Suppressor macrophage (primary cell): ENCODE measurements at regions not wholly inside any gene's neighbourhood (a gene's known extent, or its start where the extent isn't known, plus 50 kb on each side); places are given as distances from the start of the nearest gene placed in this dataset.

Source experiments
- DNase-seq, 4 experiments: peaks; one replicate each; pipeline ENCODE4 v3.0.0-alpha.2; 2020 to 2022

DNA sequence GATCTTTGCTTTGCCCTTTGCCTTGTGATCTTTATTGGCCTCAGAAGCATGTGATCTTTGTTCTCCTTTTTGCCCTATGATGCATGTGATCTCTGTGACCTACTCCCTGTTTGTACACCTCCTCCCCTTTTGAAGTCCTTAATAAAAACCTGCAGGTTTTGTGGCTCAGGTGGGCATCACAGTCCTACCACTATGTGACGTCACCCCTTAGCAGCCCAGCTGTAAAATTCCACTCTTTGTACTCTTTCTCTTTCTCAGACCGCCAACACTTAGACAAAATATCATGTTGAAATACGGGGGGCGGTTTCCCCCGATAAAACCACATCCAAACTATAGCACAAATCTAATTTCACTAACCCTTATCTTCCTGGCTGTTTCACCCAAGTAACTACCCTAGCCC lies 76.7 kb upstream of the RAPGEF4 start:
- DNase-seq: no peak

DNA sequence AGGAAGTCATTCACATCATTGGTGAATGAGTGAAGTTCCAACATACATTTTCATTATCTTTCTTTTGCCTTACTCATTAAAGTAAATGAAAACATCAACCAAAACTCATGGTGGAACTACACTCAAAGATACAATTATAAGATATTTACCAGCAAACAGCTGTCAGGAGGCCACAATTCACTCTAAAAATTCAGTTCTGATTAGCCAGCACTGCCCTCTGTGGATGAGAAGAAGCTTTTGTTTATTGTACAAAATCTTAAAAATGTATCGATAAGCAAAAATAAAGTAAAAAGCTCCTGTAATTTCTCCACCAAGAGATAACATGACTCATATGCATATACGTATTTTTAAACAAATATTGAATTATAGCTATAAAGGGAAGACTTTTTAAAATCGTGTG lies 73.5 kb upstream of the RAPGEF4 start:
- DNase-seq: no peak

DNA sequence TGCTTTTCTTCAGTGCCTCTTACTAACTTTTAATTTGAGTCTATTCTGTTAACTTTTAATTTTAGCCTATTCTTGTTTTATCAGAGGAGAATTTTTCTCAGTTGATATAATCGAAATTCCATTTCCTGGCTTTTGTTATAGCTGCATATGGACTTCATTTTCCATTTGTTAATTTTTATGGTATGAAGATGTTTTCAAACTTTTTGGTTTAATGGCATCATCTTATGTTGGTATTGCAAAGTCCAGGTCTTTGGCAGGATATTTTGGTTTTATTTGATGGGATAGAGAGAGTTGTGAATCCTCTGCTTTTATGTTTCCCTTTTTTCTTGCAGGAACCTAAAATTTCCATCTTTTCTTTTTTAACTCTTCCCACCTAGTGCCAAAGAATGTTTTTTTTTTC lies 70.9 kb upstream of the RAPGEF4 start:
- DNase-seq: no peak

DNA sequence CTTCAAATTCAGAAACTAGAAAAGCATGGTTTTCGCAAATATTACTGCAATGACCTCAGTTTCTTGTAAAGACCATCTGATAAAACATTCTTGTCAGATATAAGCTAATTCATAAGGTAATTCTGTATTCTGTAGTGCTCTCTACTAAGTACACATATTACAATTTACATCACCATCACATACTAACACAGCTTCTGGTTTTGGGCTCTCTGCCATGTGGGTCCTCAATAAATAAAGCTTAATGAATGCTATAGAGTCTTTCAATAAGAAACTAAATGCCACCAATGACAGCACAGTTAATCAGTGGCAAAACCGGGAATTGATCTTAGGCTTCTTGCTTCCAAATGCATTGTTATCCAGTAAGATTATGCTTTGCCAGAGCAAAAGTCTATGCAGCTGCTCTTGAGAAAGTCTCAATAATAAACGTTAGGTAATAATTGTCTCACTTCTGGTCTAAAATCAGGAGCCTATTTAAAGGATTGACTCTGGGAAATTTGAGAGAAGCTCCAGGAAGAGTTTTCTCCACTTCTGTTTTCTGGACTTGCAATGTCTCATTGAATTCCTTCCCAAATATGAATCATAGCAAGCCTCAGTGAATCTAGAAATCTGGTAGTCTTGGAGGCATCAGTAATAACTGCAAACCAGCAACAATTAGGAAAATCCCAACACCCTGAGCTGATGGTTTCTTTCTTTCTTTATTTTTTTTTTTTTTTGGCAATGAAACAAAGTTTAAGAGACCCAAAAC lies 67.9 kb upstream of the RAPGEF4 start:
- DNase-seq: no peak

DNA sequence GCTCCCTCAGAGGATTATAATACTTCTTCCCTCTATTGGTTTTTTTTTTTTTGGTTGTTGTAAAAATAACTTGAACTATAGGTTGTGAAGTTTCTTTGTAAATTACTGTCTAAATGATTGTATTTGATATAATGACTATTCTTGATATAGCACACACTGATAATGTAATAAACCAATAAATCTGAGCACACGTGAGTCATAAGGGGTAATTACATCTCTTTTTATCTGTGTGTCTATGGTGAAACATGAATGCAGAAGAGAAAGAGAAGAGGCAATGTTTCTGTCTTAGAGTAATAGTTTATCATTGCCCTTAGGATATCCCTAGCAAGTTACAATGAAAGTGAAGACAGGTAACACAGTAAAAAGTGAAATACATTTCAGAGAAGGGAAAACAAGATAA lies 64.1 kb upstream of the RAPGEF4 start:
- no peak for DNase-seq

DNA sequence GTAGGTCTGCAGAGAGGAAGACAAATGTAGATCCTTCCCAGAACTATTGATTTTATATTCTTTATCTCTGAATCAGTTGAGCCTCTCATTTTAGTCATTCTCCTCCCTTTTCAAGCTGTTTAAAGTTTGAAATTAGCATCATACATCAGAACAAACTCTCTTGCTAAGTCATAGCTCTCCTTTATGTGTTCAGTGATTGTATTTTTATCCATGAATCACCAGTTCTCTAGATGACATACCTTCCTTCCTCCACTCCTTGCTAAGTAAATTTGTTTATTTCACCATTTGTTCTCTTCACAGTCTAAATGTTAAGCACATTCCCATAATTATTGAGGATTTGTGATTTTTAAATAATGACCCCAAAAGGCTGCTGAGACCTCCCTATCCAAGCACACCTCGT lies 63.5 kb upstream of the RAPGEF4 start:
- no peak for DNase-seq

DNA sequence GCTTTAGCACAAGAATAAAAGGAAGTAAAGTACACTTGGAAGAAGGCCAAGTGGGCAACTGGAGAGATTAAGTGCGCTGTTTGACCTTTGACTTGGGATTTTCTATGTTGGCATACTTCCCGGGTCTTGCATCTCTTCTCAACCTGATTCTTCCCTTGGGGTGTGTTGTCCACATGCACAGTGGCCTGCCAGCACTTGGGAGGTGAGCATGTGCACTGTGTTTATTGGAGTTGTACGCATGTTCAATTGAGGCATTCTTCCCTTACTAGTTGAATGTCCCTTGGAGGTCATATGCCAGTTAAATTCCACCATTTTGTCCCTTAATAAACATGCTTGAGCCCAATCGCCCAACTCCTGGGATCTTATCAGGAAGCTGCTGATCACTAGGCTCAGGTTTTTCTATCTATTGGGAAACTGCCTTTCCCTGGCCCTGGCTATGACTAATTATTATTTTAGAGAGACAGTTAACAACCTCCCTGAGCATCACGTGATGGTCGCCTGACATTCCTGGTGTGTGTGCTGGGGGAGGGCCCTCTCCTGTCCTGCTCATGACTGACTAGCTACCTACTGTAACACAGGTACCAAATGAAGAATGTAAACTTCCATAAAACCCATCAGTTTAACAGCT lies 62.5 kb upstream of the RAPGEF4 start:
- peak in 1 of 4 experiments; percentile 16 for DNase-seq

DNA sequence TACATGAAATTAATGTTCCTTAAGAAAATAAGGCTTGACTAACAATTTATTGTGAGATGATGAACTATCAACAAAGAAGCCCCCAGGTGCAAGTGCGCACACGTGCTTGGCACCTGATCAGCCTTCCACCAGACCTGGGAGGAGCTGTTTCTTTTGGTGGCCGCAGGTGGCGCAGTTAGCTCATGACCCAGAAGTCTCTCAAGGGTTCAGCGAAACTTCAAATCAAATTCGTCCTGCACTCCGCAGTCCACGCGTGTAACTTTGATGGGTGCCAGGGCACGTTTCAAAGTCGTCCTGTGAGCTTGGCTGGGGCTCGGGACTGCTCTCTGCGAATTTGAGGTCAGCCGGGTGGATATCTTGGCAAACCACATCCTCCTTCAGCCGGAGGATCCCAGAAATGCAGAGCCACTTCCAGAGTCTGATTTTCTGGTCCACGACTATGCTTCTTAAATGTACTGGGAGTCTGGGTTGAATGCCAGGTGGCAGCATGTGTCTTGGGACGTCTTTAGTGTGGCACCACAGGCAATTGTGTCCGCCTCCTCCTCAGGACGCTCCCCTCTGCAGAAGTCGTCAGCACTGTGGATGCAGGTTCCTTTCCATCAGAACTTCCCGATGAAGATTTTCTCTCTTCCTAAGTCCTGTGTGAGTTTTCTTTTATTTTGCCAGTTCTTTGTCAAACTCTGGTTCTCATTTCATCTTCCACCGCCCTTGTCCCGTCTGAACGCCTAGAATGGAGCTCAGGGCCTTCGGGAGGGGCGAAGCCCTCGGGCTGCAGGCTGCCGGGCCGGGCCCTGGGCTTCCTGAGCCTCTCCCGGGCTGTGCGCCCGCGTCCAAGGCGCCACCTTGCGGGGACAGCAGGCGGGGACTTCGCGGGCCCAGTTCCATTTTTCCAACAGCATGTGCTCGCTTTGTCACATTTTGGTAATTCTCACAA lies 61.3 kb upstream of the RAPGEF4 start:
- peak; percentile 44 to 79 (median 59) for DNase-seq

DNA sequence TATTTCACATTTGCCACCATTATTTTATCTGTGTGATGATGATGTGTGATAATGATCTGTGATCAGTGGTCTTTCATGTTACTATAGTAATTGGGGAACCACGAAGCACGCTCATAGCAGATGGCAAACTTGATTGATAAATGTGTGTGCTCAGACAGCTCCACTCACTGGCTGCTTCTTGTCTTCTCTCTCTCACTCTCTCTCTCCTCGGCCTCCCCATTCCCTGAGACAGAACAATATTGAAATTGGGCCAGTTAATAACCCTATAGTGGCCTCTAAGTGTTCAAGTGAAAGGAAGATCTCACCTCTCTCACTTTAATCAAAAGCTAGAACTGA lies 60.7 kb upstream of the RAPGEF4 start:
- no peak for DNase-seq

DNA sequence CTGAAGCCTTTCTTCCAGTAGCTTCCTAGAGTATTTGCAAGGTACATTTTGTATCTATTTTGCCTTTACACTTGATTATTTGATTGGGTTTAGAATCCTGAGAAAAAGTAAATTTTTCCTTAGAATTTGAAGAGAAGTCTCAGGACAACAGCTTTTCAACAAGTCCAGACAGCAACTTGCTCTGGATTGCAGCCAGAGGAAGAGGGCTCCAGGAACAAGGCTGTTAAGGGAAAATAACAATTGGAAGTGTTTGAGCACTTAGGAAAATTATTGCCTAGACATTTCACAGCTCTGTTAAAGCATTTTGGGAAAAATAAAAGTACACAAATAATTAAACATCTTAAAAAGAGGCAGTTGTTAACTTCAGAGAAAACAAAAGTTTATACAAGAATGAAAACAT lies 58.3 kb upstream of the RAPGEF4 start:
- no peak for DNase-seq

DNA sequence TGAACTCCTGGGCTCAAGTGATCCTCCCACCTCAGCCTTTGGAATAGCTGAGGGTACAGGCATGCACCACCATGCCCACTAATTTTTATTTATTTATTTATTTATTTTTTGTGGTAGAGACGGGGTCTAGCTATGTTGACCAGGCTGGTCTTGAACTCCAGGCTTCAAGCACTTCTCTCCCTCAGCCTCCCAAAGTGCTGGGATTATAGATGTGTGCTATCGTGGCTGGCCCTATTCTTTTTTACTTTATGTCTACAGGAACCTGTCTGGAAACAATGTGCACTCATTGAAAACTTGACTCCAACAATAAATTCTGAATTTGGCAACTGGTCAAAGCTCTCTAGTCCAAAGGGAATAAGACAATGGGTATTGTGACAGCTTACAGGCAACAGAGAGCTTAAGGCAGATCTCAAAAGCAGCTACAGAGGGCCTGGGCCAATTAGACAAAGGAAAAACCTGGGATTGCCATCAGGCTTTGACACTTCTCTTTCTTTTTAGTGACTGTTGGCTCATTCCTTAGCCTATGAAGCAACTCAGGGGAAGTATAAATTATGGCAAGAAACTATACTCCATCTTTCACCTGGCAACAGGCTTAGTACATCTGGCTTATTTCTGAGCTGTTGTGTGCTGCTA lies 55.1 kb upstream of the RAPGEF4 start:
- no peak for DNase-seq

DNA sequence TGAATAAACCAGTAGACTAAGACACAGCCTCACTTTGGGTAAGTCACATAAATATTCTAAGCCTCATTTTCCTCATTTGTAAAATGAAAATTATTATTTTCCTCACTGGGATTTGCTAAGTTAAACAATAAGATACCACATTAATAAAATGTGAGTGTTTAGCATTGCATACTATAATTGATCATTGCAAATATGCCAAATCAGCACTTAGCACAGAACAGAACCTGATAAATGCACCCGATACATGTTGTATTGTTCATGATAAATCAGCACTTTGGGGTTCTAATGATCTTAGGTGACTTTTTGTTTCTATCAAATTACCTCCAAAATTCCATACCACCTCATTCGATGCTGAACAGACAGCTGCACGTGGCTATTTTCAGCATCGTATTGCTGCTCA lies 50.2 kb upstream of the RAPGEF4 start:
- DNase-seq: no peak
